ENCODE measurements at regions not wholly inside any gene's neighbourhood (a gene's known extent, or its start where the extent isn't known, plus 50 kb on each side); places are given as distances from the start of the nearest gene placed in this dataset.

DNA sequence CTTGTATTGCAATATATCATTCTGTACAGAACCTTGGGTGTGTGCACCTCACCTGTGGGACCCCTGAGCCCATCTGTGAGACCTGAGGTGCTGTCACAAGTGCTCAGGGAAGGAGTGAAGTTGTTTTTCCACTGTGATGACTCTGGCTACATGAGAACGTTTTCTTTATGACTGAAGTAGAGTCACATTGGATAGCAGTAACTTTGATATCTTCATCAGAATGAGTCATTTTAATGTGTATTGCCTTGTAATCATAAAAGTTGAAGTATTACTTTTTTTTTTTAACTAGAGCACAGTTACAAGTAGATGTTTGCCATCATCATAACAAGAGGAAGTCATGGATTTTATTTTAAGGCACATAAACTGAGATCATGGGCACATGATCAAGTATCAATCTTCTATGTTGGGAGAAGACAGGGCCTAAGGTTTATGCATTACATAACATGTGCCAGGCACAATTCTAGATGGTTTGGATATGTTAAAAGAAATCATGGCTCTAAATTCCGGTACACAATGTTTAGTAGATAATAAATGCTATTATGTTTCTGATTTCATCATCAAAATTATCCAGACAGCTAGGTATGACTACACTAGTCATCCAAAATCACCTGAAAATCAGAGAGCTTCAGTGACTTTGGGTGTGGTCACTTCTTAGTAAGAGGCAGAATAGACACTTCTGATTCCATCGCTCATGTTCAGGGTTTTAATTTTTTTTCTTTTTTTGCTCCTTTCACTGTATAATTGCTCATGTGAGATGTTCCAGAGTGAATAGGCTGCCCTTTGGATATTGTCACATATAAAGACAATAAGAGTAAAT is 82.7 kb upstream of the KLF6 start:
- H3K27me3 ChIP-seq (ENCODE audit: insufficient read depth, low read length), result no peaks in the 10 kb centered on the region
- H3K4me1 ChIP-seq (ENCODE audit: insufficient read depth, low read length), result peaks cover 10% of the 10 kb centered on the region
- H3K9me3 ChIP-seq (ENCODE audit: low read depth, low read length), result no peaks in the 10 kb centered on the region

DNA sequence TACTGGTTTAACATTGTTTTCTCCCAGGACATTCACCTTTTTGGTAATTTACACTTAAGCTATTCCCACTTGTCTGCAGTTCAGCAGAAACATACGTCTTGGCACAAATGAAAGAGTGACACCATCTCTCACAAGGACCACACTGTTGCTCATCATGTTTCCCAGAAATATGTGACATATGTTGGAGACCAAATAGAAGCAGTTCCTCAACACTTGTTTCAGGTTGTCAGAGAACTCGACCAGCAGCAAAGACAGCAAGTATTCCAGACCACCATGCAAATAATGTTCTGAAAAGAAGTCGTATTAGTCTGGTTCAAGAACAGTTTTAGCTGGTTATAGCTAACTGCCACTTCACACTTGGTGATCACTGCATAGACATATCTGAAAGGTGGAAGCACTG is 81.3 kb upstream of the KLF6 start:
- Histone ChIP-seq H3K4me1 (ENCODE audit: insufficient read depth, low read length) (no peaks in the 10 kb centered on the region), H3K4me3 (ENCODE audit: low read length) (no peak overlapping the region), H3K9me3 (ENCODE audit: low read depth, low read length) (no peaks in the 10 kb centered on the region), H3K27me3 (ENCODE audit: insufficient read depth, low read length) (no peaks in the 10 kb centered on the region)

More for the DNA sequence above, 82.7 kb upstream of the KLF6 start:
- no peak overlapping the region for H3K4me3 ChIP-seq (ENCODE audit: low read length)

DNA sequence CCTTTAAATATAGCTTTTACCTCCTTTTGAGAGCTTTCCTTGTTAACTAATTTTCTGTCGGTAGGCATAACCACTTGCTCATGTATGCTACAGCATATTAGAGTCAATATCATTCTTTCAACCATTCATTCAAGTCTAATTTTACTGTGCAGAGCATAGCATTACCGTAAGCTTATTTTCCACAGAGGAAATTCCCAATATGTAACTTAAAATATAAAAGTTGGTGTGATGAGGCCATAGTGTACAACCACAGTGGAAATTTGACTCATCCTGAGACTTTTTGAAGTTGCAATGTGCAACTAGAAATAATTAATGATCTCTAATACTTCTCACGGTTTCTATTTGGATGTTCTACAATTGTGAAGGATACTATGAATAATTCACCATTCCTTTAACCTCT is 80.6 kb upstream of the KLF6 start:
- H3K4me3 ChIP-seq (ENCODE audit: low read length), result no peak overlapping the region
- no peaks in the 10 kb centered on the region for H3K27me3 ChIP-seq (ENCODE audit: insufficient read depth, low read length)
- H3K9me3 ChIP-seq (ENCODE audit: low read depth, low read length), result no peaks in the 10 kb centered on the region
- H3K4me1 ChIP-seq (ENCODE audit: insufficient read depth, low read length), result no peaks in the 10 kb centered on the region

DNA sequence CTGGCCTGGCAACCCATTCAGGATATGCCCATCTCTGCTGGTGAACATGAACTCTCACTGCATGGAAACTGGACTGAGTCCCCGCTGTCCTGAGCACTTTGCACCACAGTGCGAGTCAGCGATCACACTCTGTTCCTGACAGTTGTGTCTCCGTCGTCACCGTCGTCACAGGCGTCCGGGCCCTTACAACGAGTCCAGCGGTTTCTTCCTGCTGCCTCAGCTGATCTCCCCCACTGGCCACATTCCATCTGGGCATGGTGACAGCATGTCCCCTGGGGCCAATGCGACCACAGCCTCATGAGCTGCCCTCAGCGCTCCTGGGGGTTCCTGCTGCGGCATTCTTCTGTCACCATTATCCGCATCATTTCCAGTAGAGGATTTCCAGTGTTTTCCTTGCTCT is 76.8 kb upstream of the KLF6 start:
- H3K4me3 ChIP-seq (ENCODE audit: low read length), result no peak overlapping the region
- no peaks in the 10 kb centered on the region for H3K27me3 ChIP-seq (ENCODE audit: insufficient read depth, low read length)
- no peaks in the 10 kb centered on the region for H3K9me3 ChIP-seq (ENCODE audit: low read depth, low read length)
- no peaks in the 10 kb centered on the region for H3K4me1 ChIP-seq (ENCODE audit: insufficient read depth, low read length)

DNA sequence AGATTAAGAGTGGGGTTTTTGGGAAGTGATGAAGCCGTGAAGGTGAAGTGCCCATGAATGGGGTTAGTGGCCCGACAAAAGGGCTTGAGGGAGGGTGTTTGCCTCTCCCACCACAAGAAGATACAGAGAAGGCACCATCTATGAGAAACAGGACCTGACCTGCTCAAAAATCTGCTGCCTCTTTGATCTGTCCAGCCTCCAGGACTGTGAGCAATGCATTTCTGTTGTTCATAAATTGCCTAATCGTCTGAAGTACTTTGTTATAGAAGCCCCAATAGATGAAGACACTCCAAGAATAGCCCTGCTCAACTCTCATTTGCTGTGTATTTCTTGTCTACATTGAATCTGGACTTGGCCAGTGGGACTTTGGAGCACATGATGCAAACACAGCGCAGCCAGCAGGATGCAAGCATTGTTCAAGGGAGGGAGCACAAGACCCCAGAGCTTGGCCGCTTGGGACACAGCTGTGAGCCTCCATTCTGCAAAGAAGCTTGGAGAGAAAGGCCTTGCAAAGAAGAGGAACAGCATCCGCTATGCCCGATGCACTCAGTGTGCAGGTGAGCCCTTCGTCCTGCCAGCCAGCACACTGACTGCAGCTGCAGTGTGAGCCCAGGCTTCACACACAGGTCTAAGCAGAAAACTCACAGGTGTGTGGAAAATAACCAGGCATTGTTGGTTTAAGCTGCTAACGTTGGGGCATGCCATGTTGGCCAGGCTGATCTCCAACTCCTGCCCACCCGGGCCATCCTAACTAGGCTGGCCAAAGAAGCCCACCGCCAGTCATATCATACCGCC is 73.2 kb upstream of the KLF6 start:
- H3K4me1 ChIP-seq (ENCODE audit: insufficient read depth, low read length), result peaks cover under 1% of the 10 kb centered on the region
- H3K9me3 ChIP-seq (ENCODE audit: low read depth, low read length), result no peaks in the 10 kb centered on the region
- no peaks in the 10 kb centered on the region for H3K27me3 ChIP-seq (ENCODE audit: insufficient read depth, low read length)
- no peak overlapping the region for H3K4me3 ChIP-seq (ENCODE audit: low read length)

DNA sequence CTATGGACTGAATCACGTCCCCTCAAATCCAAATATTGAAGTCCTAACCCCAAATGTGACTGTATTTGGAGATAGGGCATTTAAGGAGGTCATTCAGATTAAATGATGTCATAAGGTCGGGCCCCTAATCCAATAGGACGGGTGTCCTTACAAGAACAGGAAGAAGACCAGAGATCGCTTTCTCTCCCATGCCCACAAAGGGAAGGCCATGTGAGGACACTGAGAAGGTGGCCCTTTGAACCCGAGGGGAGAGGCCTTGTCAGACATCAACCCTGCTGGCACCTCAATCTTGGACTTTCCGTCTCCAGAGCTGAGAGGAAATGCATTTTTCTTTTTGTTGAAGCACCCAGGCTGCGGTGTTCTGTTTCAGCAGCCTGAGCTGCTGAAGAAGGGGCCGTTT is 72.3 kb upstream of the KLF6 start:
- Histone ChIP-seq H3K27me3 (ENCODE audit: insufficient read depth, low read length) (no peaks in the 10 kb centered on the region), H3K9me3 (ENCODE audit: low read depth, low read length) (no peaks in the 10 kb centered on the region), H3K4me1 (ENCODE audit: insufficient read depth, low read length) (peaks cover 10% of the 10 kb centered on the region), H3K4me3 (ENCODE audit: low read length) (no peak overlapping the region)

DNA sequence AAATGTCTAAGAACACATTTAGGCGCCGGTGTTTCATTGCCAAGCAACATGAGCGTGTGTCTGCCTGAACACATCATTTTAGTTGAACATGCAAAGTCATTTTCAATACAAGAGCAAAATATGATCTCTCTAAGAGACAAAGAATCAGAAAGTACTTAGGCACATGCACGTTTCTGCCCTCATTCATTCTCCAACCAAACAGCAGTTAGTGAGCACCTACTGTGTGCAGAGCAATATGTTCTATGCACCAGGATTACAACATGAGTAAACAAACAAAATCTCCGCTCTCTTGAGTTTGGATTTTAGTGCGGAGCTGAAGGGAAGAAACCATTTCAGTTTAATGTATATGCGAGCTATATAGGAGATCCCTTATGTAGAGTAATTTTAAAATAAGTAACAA is 71.6 kb upstream of the KLF6 start:
- Histone ChIP-seq H3K9me3 (ENCODE audit: low read depth, low read length) (no peaks in the 10 kb centered on the region), H3K4me1 (ENCODE audit: insufficient read depth, low read length) (peaks cover 18% of the 10 kb centered on the region), H3K27me3 (ENCODE audit: insufficient read depth, low read length) (no peaks in the 10 kb centered on the region), H3K4me3 (ENCODE audit: low read length) (no peak overlapping the region)

DNA sequence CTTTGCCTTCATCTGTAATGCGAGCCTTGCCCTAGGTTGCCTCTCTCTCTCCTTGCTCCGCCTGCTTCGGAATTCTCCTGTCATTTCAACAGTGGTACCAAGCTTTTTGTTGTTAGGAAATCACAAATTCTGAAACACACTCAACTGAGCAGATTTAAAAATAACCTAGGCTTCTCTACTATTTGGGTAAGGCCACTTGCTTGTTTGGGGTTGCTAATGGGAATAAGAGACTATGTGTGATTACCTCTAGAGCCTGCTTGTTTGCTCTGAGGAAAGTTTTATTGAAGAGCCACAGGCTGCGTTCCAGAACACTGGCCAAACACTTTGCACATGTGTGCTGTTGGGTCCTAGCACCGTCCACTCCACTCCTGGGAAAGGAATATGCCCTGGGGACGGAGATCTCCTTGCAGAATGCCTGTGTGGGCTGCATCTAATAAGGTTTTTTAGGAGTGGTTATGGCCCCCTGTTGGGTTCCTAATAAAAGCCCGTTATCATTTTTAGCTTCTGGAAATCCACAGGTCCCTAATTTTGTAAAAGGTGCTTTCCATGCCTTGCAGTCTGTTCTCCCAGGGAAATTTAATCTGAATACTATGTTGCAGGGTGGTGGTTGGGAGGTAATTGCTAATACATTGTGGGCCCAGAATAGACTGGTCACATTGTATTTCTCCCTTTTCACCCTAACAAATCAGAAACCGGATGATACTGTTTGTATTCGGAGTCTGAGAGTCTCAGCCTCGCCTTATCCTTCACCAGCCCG is 68.7 kb upstream of the KLF6 start:
- no peaks in the 10 kb centered on the region for H3K27me3 ChIP-seq (ENCODE audit: insufficient read depth, low read length)
- no peak overlapping the region for H3K4me3 ChIP-seq (ENCODE audit: low read length)
- peaks cover 40% of the 10 kb centered on the region for H3K4me1 ChIP-seq (ENCODE audit: insufficient read depth, low read length)
- H3K9me3 ChIP-seq (ENCODE audit: low read depth, low read length), result no peaks in the 10 kb centered on the region

DNA sequence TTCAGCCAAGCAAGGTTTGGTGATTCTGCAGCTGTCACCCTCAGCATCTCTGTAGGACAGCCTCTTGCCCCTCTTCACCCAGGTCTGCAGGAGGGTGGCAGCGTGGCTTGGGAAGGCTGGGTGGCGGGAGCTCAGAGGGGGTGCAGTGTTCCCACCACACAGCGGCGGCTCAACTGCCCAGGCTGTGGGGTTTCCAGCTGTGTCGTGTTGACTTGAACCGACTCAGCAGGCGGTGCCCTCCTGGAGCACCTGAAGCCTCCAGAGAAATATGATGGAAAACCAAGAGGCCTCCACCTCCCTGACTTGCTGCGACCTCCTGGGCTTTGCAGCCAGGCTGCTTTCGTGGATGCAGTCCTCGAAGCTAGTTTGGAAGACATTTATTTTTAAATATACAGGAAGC is 68.0 kb upstream of the KLF6 start:
- H3K9me3 ChIP-seq (ENCODE audit: low read depth, low read length), result no peaks in the 10 kb centered on the region
- no peaks in the 10 kb centered on the region for H3K27me3 ChIP-seq (ENCODE audit: insufficient read depth, low read length)
- no peak overlapping the region for H3K4me3 ChIP-seq (ENCODE audit: low read length)
- peaks cover 40% of the 10 kb centered on the region for H3K4me1 ChIP-seq (ENCODE audit: insufficient read depth, low read length)

DNA sequence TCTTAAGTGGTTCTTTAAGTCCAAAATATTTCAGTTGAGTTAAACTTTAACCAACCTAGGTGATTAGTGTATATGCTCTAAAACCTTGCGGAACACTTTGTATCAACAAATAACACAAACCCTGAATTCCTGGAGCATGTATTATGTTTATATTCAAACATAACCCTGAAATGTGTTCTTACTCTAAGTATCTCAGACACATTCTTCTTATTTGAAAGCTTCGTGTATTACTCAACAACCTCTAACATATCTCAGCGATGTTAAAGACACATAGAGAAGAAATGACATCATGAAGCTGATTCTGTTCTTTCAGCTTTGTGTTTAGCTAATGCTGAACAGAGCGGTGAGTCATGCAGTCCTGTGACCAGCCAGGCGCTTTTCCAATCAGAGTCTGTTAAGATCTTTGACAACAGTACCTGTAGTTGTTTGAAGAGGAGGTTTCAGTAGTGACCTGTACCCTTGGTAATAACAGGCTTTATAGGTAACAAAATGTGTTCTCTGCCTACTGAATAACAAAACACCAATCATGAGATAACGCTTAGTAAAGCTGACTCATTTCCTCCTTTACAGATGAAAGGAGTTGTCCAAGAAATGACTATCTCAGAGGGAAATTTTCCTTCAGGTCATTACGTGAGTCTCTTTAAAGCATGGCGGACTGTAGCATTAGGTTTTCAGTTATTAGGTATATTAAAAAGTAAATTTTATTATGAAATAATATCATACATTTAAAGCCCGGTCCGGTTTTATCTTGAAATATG is 67.3 kb upstream of the KLF6 start:
- no peaks in the 10 kb centered on the region for H3K27me3 ChIP-seq (ENCODE audit: insufficient read depth, low read length)
- H3K4me3 ChIP-seq (ENCODE audit: low read length), result no peak overlapping the region
- peaks cover 40% of the 10 kb centered on the region for H3K4me1 ChIP-seq (ENCODE audit: insufficient read depth, low read length)
- no peaks in the 10 kb centered on the region for H3K9me3 ChIP-seq (ENCODE audit: low read depth, low read length)

DNA sequence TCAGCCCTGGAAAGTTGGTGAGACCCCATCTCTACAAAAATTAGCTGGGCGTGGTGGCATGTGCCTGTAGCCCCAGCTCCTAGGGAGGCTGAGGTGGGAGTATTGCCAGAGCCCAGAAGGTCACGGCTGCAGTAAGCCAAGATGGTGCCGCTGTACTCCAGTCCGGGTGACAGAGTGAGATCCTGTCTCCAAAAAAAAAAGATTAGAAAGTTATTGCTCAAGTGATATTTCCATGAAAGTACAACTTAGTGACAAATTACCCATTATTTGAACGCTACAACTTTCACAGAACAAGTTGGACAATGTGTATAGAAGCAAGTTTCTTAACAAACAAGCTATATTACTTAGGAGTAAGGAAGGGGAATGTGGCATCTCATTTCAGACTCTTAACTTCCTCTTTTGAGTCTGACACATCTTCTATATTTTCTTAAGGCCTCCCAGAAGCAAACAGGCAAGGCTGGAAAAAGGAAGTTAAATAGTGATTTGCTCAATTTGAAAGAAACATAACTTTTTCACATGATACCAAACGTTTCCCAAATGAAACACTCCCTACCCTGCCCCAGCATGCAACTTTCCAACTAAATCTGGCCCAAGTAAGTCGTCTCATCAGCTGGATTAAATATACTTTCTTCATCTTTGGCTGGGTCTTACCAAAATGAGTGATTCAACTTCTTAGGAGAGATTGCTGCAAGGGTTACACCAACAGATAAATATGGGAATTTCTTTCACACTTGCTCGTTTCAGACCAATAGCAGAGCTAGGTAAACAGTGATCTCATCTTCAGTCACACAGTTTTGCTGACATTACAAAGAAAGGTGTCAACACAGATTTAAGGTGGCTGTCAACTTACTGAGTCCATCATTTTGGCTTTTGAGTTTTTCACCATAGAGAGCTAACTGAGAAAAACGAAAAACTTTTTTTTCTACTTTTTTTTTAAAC is 66.3 kb upstream of the KLF6 start:
- H3K27me3 ChIP-seq (ENCODE audit: insufficient read depth, low read length), result no peaks in the 10 kb centered on the region
- H3K4me3 ChIP-seq (ENCODE audit: low read length), result no peak overlapping the region
- no peaks in the 10 kb centered on the region for H3K9me3 ChIP-seq (ENCODE audit: low read depth, low read length)
- peaks cover 40% of the 10 kb centered on the region for H3K4me1 ChIP-seq (ENCODE audit: insufficient read depth, low read length)

DNA sequence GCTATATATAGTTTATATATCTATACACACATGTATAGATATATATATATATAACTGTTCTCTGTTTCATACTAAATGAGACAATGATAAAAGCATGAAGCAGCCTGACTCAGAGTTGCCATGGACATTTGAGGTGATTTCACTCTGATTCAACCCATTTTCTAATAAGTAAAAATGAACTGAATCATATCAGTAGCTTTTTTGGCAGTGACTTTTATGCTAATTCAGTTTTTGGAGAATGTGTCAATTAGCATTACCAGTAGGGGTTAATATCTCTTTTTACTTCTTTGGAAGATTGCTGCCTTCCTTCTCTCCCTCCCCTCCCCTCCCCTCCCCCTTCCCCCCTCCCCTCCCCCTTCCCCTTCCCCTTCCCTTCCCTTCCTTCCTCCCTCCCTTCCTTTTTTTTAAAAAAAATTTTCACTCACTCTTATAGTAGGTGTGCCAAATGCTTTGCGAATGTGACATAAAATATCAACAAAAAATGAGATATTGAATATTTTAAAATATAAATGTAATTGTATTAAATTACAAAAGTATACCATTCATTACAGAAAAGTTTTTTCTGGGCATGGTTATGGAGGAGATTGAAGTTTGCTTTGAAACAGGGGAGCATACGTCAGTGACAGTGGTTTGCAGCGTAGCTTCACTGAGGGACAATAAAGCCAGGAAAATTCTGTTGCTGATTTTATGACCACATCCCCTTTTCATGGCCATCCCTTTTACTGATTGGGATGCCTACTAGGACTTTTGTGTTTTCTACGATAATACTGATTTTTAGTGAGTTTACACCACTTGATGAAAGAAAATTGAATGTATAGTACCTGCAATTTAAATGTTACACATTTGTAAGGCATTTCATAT is 64.0 kb upstream of the KLF6 start:
- Histone ChIP-seq H3K9me3 (ENCODE audit: low read depth, low read length) (no peaks in the 10 kb centered on the region), H3K27me3 (ENCODE audit: insufficient read depth, low read length) (no peaks in the 10 kb centered on the region)

More for the DNA sequence above, 64.0 kb upstream of the KLF6 start:
- Histone ChIP-seq H3K4me3 (ENCODE audit: low read length) (no peak overlapping the region), H3K4me1 (ENCODE audit: insufficient read depth, low read length) (peaks cover 40% of the 10 kb centered on the region)

Data from mononuclear cell (primary cell).